ENCODE measurements at regions not wholly inside any gene's neighbourhood (a gene's known extent, or its start where the extent isn't known, plus 50 kb on each side); places are given as distances from the start of the nearest gene placed in this dataset.

DNA sequence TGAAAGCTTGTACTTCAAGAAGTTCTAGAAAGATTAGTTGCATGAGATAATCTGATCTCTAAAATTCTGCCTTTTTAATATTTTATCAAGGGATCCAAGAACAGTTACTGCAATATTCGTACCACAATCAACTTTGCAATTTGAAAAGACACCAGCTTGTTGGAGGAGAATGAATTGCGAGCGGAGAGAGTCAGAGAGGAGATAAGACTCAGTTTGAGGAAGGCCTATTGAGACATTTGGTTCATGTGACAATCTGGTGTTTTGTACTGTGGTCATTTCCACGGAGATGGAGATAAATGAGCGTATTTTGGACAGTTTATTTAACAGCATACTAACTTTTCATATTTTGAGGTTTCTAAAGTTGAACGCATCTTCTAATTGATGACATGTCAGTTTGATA, 1276.0 kb downstream of the EFNB2 start:
- no peak overlapping the region for H3K4me3 ChIP-seq (ENCODE audit: low read depth, low read length)
- DNase-seq (ENCODE audit: low read depth, low spot score): no peak
- in situ Hi-C loops (cut with HindIII; ENCODE audit: low sequenced_read_pairs): no loop called here
- TF ChIP-seq, protein P1, sequence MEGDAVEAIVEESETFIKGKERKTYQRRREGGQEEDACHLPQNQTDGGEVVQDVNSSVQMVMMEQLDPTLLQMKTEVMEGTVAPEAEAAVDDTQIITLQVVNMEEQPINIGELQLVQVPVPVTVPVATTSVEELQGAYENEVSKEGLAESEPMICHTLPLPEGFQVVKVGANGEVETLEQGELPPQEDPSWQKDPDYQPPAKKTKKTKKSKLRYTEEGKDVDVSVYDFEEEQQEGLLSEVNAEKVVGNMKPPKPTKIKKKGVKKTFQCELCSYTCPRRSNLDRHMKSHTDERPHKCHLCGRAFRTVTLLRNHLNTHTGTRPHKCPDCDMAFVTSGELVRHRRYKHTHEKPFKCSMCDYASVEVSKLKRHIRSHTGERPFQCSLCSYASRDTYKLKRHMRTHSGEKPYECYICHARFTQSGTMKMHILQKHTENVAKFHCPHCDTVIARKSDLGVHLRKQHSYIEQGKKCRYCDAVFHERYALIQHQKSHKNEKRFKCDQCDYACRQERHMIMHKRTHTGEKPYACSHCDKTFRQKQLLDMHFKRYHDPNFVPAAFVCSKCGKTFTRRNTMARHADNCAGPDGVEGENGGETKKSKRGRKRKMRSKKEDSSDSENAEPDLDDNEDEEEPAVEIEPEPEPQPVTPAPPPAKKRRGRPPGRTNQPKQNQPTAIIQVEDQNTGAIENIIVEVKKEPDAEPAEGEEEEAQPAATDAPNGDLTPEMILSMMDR (IDR thresholded peaks at IDR 0.05; ENCODE audit: low read depth, low read length): no peak

DNA sequence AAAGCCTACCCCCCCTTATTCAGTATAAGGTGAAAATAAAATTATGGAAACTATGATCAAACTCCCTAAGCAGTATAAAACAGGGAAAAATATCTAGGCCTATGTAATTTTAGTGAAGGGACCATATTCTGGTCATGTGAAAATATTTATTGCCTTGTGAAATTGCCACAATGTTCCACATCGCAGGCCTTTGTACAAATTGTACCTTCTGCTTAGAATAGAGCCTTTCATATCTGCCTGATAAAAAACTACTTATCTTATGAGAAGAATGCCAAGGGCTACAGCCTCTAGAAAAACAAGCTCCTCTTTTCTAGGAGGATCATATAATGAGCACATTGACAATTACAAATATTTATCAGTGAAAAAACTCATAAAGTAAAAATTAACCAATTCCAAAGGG, 1280.0 kb downstream of the EFNB2 start:
- DNase-seq (ENCODE audit: low read depth, low spot score): no peak
- TF ChIP-seq, protein P1 (IDR thresholded peaks at IDR 0.05; ENCODE audit: low read depth, low read length): no peak
- in situ Hi-C loops (cut with HindIII; ENCODE audit: low sequenced_read_pairs): no loop called here
- no peak overlapping the region for H3K4me3 ChIP-seq (ENCODE audit: low read depth, low read length)

DNA sequence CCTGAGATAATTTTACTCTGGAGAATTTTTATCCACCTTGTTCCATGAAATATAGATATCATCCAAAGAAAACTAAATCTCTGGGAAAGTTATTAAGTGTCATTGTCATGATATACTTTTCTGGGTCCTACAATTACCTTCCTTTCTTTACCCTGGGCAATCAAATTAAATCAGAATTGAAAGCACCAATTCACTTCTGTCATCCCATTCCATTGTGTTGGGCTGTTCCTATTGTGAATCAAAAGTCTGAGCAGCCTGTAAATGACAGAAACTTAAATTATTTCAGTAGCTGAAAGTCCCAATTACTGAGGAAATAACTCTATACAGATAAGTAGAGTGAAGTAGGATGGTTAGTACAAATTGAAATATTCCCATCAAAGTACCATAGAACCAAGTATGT, 1284.2 kb downstream of the EFNB2 start:
- H3K4me3 ChIP-seq (ENCODE audit: low read depth, low read length): no peak overlapping the region
- TF ChIP-seq, protein P1 (IDR thresholded peaks at IDR 0.05; ENCODE audit: low read depth, low read length): no peak
- in situ Hi-C loops (cut with HindIII; ENCODE audit: low sequenced_read_pairs): no loop called here
- no peak for DNase-seq (ENCODE audit: low read depth, low spot score)

DNA sequence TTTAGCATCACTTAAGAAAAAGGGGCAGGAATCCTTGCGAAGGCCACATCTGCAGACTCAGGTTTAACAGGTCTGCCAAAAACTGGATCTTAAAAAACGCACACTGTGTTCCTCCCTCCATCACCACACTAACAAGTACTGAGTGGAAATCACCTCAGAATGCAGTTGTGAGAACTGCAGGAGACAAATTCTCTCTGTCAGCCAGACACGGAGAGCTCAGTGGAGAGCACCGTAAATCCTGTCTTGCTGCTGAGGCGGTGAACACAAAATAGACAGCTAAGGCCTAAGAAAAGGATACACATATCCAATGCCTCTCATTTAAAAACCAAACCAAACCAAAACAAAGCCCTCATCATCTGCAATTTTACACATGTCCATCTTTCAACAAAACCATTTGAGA, 1287.6 kb downstream of the EFNB2 start:
- H3K4me3 ChIP-seq (ENCODE audit: low read depth, low read length): no peak overlapping the region
- in situ Hi-C loops (cut with HindIII; ENCODE audit: low sequenced_read_pairs): no loop called here
- DNase-seq (ENCODE audit: low read depth, low spot score): no peak
- TF ChIP-seq, protein P1 (IDR thresholded peaks at IDR 0.05; ENCODE audit: low read depth, low read length): no peak

DNA sequence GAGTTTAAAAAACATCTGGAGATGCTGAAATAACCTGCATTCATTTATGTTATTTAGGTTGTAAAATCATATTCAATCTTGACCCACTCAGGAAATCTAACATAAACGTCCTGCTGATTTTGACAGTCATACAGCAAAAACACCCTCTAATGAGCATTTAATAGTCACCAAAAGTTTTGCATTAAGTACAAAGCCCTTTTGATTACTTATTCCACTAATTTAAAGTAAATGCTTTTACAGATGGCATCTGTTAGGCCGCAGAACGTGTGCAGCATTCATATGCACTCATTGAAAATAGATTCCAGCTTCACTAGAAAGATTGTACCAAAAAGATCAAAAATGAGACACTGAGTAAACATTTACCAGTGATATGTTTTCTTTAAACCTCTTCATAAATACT, 1295.1 kb downstream of the EFNB2 start:
- H3K4me3 ChIP-seq (ENCODE audit: low read depth, low read length): no peak overlapping the region
- TF ChIP-seq, protein P1 (IDR thresholded peaks at IDR 0.05; ENCODE audit: low read depth, low read length): no peak
- DNase-seq (ENCODE audit: low read depth, low spot score): no peak
- in situ Hi-C loops (cut with HindIII; ENCODE audit: low sequenced_read_pairs): no loop called here

DNA sequence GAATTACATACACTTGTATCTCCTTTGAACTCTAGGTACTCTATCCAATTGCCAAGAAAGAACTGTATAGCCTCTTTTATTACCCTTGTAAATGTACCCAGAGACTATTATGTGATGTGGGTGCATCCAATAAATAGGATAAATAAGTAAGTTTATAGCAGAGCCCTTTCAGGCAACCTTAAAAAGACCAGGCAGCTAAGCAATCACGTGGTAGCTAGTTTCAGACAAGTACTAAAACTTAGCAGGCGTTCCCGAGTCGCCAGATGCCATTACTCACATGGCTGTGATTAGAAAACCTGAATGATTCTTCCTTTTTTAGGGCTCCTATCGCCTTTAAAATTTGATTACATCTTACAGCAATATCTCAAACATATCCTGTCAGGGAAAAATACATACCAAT, 1303.0 kb downstream of the EFNB2 start:
- in situ Hi-C loops (cut with HindIII; ENCODE audit: low sequenced_read_pairs): no loop called here
- TF ChIP-seq, protein P1 (IDR thresholded peaks at IDR 0.05; ENCODE audit: low read depth, low read length): no peak
- H3K4me3 ChIP-seq (ENCODE audit: low read depth, low read length): no peak overlapping the region
- DNase-seq (ENCODE audit: low read depth, low spot score): no peak

DNA sequence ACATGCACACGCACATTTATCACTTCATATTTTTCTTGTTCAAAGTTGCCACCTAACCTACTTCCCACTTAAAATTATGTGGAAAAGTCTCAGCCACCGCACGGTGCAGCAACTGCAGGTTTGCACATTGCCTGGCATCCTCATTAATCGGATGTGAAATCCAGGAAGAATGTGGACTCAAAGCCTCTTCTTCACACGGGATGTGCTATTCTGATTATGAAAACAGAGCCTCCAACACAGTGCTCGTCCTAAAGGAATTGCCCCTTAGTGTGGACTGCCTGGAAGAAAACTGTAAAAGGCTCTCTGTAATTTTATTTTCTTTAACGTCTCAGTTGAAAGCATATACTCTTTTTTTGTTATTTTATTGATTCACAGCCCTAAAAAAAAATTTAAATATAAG, 1303.5 kb downstream of the EFNB2 start:
- in situ Hi-C loops (cut with HindIII; ENCODE audit: low sequenced_read_pairs): no loop called here
- no peak for DNase-seq (ENCODE audit: low read depth, low spot score)
- no peak overlapping the region for H3K4me3 ChIP-seq (ENCODE audit: low read depth, low read length)
- TF ChIP-seq, protein P1 (IDR thresholded peaks at IDR 0.05; ENCODE audit: low read depth, low read length): no peak

Measured in astrocyte of the spinal cord (primary cell).